WTC11 (cell line): ENCODE measurements at regions not wholly inside any gene's neighbourhood (a gene's known extent, or its start where the extent isn't known, plus 50 kb on each side); places are given as distances from the start of the nearest gene placed in this dataset.

Experiments
- ATF3 ChIP-seq: sonication (generic); formaldehyde crosslinking; conservative IDR thresholded peaks from 2 replicates; pipeline ENCODE4 v1.8.1; 2022; ENCODE audit warnings: mild to moderate bottlenecking, missing genetic modification reagents
- CTCF ChIP-seq: fragments of 200-600 bp; IDR thresholded peaks from 2 replicates; pipeline ENCODE4 v1.8.0; 2022; ENCODE audit warnings: antibody characterized with exemption
- ZNF317 ChIP-seq: sonication (generic); formaldehyde crosslinking; IDR thresholded peaks from 2 replicates; pipeline ENCODE4 v1.8.1; 2023; ENCODE audit warnings: low read depth, mild to moderate bottlenecking, moderate library complexity, missing genetic modification reagents, borderline replicate concordance

GRCh38 chr22:47591709-47592108 is 829.3 kb downstream of the TBC1D22A start:
- no peak for TF ChIP-seq CTCF
- TF ChIP-seq ATF3 (CRISPR knock-in tag) = no peak
- TF ChIP-seq ZNF317 = no peak
